OCI-LY3 (cell line): ENCODE measurements at regions not wholly inside any gene's neighbourhood (a gene's known extent, or its start where the extent isn't known, plus 50 kb on each side); places are given as distances from the start of the nearest gene placed in this dataset.
"Not testable (repeated sequence)": the region's sequence is repeated elsewhere in the genome, so short reads cannot be mapped to it uniquely, and the experiment has no call there.

Experiments
- H2AFZ ChIP-seq: fragments of 200-600, 300-600 bp; shearing (Covaris generic); 2 replicates; pipeline ENCODE4 v1.6.0; 2014; ENCODE audit warnings: antibody characterized with exemption, low read depth, low read length
- H3K27ac ChIP-seq: fragments of 200-600, 300-600 bp; sonication (generic); 2 replicates; pipeline ENCODE4 v1.5.1; 2014; ENCODE audit warnings: mild to moderate bottlenecking, low read length, moderate library complexity, mixed read lengths
- H3K27me3 ChIP-seq: fragments of 200-600, 300-600 bp; sonication (generic); 2 replicates; pipeline ENCODE4 v1.6.1; 2014; ENCODE audit warnings: low read depth, low read length, mixed read lengths
- H3K36me3 ChIP-seq: fragments of 200-600, 300-600 bp; sonication (generic); replicated peaks from 2 replicates; pipeline ENCODE3; 2014; ENCODE audit warnings: low read depth, low read length, mixed read lengths
- H3K4me1 ChIP-seq: fragments of 300-600, 200-600 bp; sonication (generic); 2 replicates; pipeline ENCODE4 v1.6.1; 2014; ENCODE audit warnings: low read length, mixed read lengths
- H3K4me2 ChIP-seq: fragments of 200-600, 300-600 bp; sonication (generic); 2 replicates; pipeline ENCODE4 v1.6.1; 2014; ENCODE audit warnings: low read length, mixed read lengths
- H3K4me3 ChIP-seq: fragments of 300-600, 200-600 bp; sonication (generic); 2 replicates; pipeline ENCODE4 v1.5.1; 2014; ENCODE audit warnings: antibody characterized with exemption, mild to moderate bottlenecking, low read length, moderate library complexity
- H3K79me2 ChIP-seq: fragments of 300-600, 200-600 bp; shearing (Covaris generic); 2 replicates; pipeline ENCODE4 v1.6.1; 2014; ENCODE audit warnings: mild to moderate bottlenecking, low read length, mixed read lengths
- H3K9ac ChIP-seq: fragments of 300-600, 200-600 bp; shearing (Covaris generic); 2 replicates; pipeline ENCODE4 v1.6.0; 2014; ENCODE audit warnings: mild to moderate bottlenecking, low read length, moderate library complexity
- H3K9me3 ChIP-seq: fragments of 200-600, 300-600 bp; shearing (Covaris generic); 2 replicates; pipeline ENCODE4 v1.6.1; 2014; ENCODE audit warnings: low read length, mixed read lengths; ENCODE audit not compliant: insufficient read depth
- H4K20me1 ChIP-seq: fragments of 200-600, 300-600 bp; sonication (generic); 2 replicates; pipeline ENCODE4 v1.6.1; 2016; ENCODE audit warnings: low read length, mixed read lengths; ENCODE audit not compliant: insufficient read depth
- EZH2phosphoT487 ChIP-seq: fragments of 200-600 bp; shearing (Covaris generic); IDR thresholded peaks from 2 replicates; pipeline ENCODE4 v1.6.1; 2018; ENCODE audit warnings: antibody characterized with exemption, mixed run types, low read depth
- TF ChIP-seq, protein P1 (sequence below): fragments of 200-600, 300-600 bp; sonication (generic); IDR thresholded peaks from 2 replicates; pipeline ENCODE4 v1.5.1; 2014; ENCODE audit warnings: antibody characterized with exemption, low read length, low read depth

DNA sequence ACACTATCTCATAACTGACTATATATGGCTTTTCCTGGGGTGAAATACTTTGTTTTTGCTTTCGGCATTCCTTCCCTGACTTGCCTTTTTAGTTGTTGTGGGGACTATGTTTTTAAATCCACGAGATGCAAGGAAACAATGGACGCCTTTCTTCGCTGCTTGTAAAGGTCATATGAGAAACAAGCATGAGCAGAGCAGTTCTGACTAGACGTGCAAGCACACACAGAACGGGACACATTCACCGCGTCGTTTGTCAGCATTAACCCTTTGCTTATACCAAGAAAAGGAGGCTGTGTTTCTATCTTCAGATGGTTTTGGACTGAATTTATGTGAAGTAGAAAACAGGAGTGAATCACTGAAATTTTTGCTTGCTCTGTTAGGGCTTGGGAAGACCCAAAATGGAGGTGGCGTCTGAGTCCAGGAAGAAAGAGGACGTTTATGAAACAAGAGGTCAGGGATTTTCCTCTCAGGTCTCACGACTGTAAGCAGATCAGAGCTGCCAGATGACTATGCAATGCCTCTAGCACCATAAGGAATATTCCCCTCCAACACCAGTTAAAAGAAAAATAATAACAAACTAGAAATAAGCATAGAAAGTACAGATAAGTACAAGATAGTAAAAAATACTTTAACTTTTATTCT is 358.9 kb downstream of the DLEU7 start:
- Histone ChIP-seq H3K27ac (no peak overlapping the region), H3K4me3 (no peak overlapping the region), H3K4me2 (no peak overlapping the region), H2AFZ (no peak overlapping the region), H3K36me3 (no peaks in the 10 kb centered on the region), H4K20me1 (no peaks in the 10 kb centered on the region), H3K4me1 (peaks cover 11% of the 10 kb centered on the region), H3K79me2 (no peaks in the 10 kb centered on the region), H3K27me3 (0 out of 2 replicates have a peak, but pooled peaks cover 4% of the 10 kb centered on the region), H3K9ac (no peak overlapping the region), H3K9me3 (no peaks in the 10 kb centered on the region)
- TF ChIP-seq, protein P1, sequence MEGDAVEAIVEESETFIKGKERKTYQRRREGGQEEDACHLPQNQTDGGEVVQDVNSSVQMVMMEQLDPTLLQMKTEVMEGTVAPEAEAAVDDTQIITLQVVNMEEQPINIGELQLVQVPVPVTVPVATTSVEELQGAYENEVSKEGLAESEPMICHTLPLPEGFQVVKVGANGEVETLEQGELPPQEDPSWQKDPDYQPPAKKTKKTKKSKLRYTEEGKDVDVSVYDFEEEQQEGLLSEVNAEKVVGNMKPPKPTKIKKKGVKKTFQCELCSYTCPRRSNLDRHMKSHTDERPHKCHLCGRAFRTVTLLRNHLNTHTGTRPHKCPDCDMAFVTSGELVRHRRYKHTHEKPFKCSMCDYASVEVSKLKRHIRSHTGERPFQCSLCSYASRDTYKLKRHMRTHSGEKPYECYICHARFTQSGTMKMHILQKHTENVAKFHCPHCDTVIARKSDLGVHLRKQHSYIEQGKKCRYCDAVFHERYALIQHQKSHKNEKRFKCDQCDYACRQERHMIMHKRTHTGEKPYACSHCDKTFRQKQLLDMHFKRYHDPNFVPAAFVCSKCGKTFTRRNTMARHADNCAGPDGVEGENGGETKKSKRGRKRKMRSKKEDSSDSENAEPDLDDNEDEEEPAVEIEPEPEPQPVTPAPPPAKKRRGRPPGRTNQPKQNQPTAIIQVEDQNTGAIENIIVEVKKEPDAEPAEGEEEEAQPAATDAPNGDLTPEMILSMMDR = no peak
- TF ChIP-seq EZH2phosphoT487 = no peak

DNA sequence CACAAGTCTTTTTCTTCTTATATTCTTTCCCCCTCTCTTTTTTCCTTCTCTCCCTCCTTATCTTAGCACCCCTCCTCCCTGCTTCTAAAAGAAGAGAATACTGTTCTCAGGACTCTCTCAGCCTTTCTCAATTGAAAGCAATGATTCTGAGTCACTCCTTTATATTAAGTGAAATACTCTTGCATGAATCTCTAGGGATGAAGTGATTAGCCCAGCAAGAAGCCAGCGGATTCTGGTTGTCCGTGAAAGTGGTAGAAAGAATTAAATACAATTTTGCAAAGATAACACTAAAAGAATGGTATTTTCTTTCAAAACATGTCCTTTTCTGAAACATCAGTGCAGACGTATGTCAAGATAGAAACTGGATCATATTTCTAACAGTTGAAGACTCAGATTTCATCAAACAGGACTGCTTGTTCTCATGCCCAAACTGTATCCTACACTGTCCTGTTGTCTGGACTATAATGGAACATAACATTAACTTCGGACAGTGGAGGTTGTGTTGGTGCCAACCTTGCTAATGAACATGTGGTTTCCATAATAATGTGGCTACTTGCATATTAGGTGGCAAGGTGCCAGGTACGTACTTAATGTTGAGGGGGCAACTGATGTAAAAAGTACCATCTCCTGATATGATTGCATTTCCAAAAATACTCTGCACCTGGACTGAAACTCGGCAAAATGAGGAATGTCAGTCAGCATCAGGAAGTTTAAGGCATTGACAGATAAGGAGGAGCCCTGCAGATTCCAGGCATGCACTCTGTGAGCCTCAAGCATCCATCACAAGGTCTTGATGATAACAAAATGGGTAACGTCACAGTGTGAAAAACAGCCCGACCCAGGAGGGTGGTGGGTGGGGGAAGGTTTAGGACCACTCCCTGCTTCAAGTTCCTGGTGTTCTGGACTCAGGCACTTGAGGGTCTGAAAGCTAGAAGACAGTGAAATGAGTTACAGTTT is 357.2 kb downstream of the DLEU7 start:
- H3K4me2 ChIP-seq = no peak overlapping the region
- no peak overlapping the region for H3K9ac ChIP-seq
- H3K9me3 ChIP-seq = no peaks in the 10 kb centered on the region
- 0 out of 2 replicates have a peak, but pooled peaks cover 4% of the 10 kb centered on the region for H3K27me3 ChIP-seq
- no peak overlapping the region for H2AFZ ChIP-seq
- H3K79me2 ChIP-seq = no peaks in the 10 kb centered on the region
- no peak overlapping the region for H3K27ac ChIP-seq
- H3K4me3 ChIP-seq = no peak overlapping the region
- H3K36me3 ChIP-seq = no peaks in the 10 kb centered on the region
- TF ChIP-seq EZH2phosphoT487 = no peak
- TF ChIP-seq, protein P1 = no peak
- H4K20me1 ChIP-seq = no peaks in the 10 kb centered on the region
- peaks cover 2% of the 10 kb centered on the region for H3K4me1 ChIP-seq

DNA sequence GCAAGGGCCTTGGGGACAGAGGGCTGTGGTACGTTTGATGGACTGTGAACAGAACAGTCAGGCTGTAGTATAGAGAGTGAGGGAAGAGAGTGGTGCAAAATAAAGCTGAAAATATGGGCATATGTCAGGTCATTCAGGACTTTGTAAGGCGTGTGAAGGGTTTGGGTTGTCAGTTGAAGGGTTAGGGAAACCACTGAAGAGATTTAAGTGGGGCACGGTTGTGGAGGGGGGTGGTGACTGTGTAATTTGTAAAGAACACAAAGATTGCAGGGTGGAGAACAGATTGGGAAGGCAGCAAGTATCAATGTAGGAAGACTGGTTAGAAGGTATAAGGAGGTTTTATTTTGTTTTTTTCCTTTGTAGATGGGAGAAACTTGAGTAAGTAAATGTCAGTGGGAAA is 349.8 kb downstream of the DLEU7 start:
- H3K36me3 ChIP-seq = no peaks in the 10 kb centered on the region
- no peaks in the 10 kb centered on the region for H3K27me3 ChIP-seq
- H4K20me1 ChIP-seq = no peaks in the 10 kb centered on the region
- TF ChIP-seq, protein P1 = no peak
- TF ChIP-seq EZH2phosphoT487 = no peak
- H2AFZ ChIP-seq = no peak overlapping the region
- H3K4me3 ChIP-seq = no peak overlapping the region
- no peaks in the 10 kb centered on the region for H3K79me2 ChIP-seq
- no peak overlapping the region for H3K27ac ChIP-seq
- H3K9me3 ChIP-seq = no peaks in the 10 kb centered on the region
- H3K4me2 ChIP-seq = no peak overlapping the region
- H3K9ac ChIP-seq = no peak overlapping the region
- H3K4me1 ChIP-seq = no peaks in the 10 kb centered on the region

DNA sequence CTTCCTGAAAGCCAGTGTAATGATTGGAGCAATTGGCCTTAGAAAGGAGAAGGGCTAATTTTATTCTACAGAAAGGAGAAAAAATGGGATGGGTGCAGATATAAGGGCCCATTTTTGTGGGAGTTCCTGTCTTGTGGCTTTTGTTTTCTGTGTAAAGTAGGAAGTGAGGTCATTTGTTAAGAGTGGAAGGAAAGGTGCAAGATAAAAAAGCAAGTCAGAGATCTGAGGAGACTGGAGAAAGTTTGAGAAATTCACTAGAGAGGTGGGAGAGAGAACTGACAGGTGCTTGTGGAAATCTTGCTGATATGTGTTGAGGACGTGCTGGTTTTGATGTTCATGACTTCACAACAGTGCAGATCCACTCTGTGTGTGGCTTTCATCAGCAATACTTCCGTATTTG is 349.4 kb downstream of the DLEU7 start:
- Histone ChIP-seq H3K4me2 (no peak overlapping the region), H3K27me3 (no peaks in the 10 kb centered on the region), H3K27ac (no peak overlapping the region), H3K9me3 (no peaks in the 10 kb centered on the region), H3K4me1 (no peaks in the 10 kb centered on the region), H4K20me1 (no peaks in the 10 kb centered on the region), H3K36me3 (no peaks in the 10 kb centered on the region), H3K9ac (no peak overlapping the region), H3K4me3 (no peak overlapping the region), H3K79me2 (no peaks in the 10 kb centered on the region), H2AFZ (no peak overlapping the region)
- TF ChIP-seq, protein P1 = no peak
- no peak for TF ChIP-seq EZH2phosphoT487

DNA sequence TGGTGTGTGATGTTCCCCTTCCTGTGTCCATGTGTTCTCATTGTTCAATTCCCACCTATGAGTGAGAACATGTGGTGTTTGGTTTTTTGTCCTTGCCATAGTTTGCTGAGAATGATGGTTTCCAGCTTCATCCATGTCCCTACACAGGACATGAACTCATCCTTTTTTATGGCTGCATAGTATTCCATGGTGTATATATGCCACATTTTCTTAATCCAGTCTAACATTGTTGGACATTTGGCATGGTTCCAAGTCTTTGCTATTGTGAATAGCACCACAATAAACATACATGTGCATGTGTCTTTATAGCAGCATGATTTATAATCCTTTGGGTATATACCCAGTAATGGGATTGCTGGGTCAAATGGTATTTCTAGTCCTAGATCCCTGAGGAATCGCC is 340.3 kb downstream of the DLEU7 start:
- not testable (repeated sequence) for H3K4me3 ChIP-seq, H2AFZ ChIP-seq, H3K36me3 ChIP-seq, H3K9ac ChIP-seq, H3K4me2 ChIP-seq, H4K20me1 ChIP-seq, H3K27me3 ChIP-seq, H3K79me2 ChIP-seq, H3K9me3 ChIP-seq, H3K4me1 ChIP-seq, H3K27ac ChIP-seq
